AG09309 (cell line): ENCODE measurements at regions not wholly inside any gene's neighbourhood (a gene's known extent, or its start where the extent isn't known, plus 50 kb on each side); places are given as distances from the start of the nearest gene placed in this dataset.

ENCODE experiments used
- DNase-seq: peaks from one replicate; pipeline ENCODE4 v3.0.0-alpha.2; 2010; ENCODE audit warnings: low read depth
- H3K4me3 ChIP-seq: 2 replicates; pipeline ENCODE4 v1.5.1; 2011; ENCODE audit warnings: mild to moderate bottlenecking, low read depth, low read length, moderate library complexity; ENCODE audit not compliant: control insufficient read depth
- TF ChIP-seq, protein P1 (sequence below): IDR thresholded peaks from 2 replicates; pipeline ENCODE4 v1.5.1; 2011; ENCODE audit warnings: mild to moderate bottlenecking, low read depth, low read length, inconsistent platforms; ENCODE audit not compliant: insufficient read depth, control insufficient read depth; ENCODE audit errors: missing control alignments

- TF ChIP-seq, protein P1, sequence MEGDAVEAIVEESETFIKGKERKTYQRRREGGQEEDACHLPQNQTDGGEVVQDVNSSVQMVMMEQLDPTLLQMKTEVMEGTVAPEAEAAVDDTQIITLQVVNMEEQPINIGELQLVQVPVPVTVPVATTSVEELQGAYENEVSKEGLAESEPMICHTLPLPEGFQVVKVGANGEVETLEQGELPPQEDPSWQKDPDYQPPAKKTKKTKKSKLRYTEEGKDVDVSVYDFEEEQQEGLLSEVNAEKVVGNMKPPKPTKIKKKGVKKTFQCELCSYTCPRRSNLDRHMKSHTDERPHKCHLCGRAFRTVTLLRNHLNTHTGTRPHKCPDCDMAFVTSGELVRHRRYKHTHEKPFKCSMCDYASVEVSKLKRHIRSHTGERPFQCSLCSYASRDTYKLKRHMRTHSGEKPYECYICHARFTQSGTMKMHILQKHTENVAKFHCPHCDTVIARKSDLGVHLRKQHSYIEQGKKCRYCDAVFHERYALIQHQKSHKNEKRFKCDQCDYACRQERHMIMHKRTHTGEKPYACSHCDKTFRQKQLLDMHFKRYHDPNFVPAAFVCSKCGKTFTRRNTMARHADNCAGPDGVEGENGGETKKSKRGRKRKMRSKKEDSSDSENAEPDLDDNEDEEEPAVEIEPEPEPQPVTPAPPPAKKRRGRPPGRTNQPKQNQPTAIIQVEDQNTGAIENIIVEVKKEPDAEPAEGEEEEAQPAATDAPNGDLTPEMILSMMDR, result no peak
- H3K4me3 ChIP-seq, result no peak overlapping the region
- no peak for DNase-seq
These were observed 242.8 kb upstream of the PSMD7 start for GRCh38 chr16:74053826-74054225.

DNA sequence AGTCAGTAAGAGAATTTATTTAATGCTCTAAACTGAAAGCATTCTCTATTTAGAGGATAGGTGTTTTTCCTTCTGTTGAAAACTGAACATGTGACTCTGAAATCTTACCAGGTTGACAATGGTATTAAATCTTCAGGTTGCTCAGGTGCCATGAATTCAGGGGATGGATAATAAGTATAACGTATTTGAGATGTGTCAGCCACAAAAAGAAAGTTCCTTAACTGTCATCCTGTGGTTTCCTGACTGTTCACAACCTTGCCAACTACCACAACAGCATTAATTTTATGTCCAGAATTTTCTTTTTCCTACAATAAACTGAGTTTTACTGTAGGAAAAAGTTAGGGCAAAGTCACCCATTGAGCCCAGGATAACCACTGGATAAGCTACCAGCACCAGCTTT is 243.3 kb upstream of the PSMD7 start:
- DNase-seq, result no peak
- H3K4me3 ChIP-seq, result no peak overlapping the region
- TF ChIP-seq, protein P1, result no peak

DNA sequence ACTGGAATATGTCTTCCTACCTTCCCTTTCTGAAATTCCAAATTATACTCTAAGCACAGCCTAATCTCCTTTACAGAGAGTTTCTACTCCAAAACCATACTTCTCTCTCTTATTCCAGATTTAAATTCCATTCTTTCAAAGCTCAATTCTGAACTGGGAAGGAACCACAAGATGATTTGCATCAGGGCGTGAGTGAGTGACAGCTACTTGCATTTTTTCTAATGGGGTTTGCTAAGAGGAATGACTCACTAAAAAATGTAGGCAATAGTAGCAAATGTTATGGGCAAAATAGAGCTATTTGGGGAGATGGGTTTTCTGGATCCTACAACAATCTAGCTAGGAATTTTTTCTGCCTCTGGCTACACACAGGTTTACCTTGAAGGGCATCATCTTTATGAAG is 244.6 kb upstream of the PSMD7 start:
- no peak overlapping the region for H3K4me3 ChIP-seq
- TF ChIP-seq, protein P1, result no peak
- DNase-seq, result no peak

GRCh38 chr16:74049027-74049426 is 247.6 kb upstream of the PSMD7 start:
- TF ChIP-seq, protein P1, result no peak
- no peak for DNase-seq
- no peak overlapping the region for H3K4me3 ChIP-seq

DNA sequence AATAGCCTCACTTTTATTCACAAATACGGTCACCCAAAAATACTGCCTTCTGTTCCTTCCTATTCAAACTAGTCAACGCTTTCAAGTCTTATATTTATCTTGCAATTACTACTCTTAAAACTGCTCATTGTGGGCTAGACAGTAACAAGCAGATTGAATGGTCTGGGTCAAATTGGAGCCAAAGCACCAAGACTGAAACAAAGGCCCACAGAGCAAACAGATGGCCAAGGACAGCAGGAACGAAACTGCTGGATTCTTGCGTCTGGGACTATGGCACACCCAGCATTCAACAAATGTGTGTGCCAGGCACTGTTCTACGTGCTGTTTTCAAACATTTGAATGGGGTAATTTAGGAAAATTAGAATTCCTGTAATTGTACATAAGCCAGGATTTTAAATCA is 250.1 kb upstream of the PSMD7 start:
- TF ChIP-seq, protein P1, result no peak
- no peak overlapping the region for H3K4me3 ChIP-seq
- no peak for DNase-seq

GRCh38 chr16:74045513-74045912 is 251.1 kb upstream of the PSMD7 start:
- DNase-seq, result no peak
- TF ChIP-seq, protein P1, result no peak
- H3K4me3 ChIP-seq, result no peak overlapping the region

DNA sequence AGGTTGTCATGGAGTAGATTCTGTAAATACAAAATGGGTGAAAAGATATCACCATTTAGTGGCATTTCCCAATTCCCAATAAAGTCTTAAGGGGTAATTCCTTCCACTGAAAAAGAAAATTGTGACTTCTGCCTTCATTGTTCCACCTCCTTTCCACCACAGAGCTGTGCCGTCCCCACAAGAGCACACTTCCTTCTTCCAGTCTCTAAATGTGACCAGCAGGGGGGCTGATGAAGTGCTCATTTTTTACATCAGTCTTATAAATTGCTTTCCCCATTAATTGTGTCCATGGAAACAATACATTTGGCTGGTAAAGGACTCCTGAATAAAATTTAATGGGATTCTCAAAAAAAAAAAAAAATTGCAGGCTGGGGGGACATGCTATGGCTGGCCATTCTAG is 260.8 kb upstream of the PSMD7 start:
- TF ChIP-seq, protein P1, result peak; percentile 17
- DNase-seq, result no peak
- H3K4me3 ChIP-seq, result no peak overlapping the region
